ENCODE measurements at regions not wholly inside any gene's neighbourhood (a gene's known extent, or its start where the extent isn't known, plus 50 kb on each side); places are given as distances from the start of the nearest gene placed in this dataset.

DNA sequence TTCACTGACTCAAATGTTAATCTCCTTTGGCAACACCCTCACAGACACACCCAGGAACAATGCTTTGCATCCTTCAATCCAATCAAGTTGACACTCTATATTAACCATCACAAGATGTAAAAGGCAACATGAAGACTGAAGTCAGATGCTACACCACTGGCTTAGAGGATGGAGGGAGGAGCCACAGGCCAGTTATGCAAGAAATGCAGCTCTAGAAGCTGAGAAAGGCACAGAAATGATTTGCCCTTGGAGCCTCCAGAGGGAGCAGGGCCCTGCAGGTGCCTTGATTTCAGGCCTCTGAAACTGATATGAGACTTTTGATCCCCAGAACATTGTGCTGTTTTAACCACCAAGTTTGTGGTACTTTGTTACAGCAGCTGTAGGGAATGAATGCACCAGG lies 276.3 kb downstream of the KCNS3 start:
- TF ChIP-seq INSM2 (tag by site-specific recombination; IDR thresholded peaks at IDR 0.05) = no peak
- no peak for TF ChIP-seq ZNF645 (tag by site-specific recombination; IDR thresholded peaks at IDR 0.05)
- TF ChIP-seq ZNF670 (tag by site-specific recombination; IDR thresholded peaks at IDR 0.05; ENCODE audit: low read depth) = no peak
- TF ChIP-seq SALL2 (tag by site-specific recombination; IDR thresholded peaks at IDR 0.05; ENCODE audit: borderline replicate concordance) = no peak
- TF ChIP-seq, protein P1, sequence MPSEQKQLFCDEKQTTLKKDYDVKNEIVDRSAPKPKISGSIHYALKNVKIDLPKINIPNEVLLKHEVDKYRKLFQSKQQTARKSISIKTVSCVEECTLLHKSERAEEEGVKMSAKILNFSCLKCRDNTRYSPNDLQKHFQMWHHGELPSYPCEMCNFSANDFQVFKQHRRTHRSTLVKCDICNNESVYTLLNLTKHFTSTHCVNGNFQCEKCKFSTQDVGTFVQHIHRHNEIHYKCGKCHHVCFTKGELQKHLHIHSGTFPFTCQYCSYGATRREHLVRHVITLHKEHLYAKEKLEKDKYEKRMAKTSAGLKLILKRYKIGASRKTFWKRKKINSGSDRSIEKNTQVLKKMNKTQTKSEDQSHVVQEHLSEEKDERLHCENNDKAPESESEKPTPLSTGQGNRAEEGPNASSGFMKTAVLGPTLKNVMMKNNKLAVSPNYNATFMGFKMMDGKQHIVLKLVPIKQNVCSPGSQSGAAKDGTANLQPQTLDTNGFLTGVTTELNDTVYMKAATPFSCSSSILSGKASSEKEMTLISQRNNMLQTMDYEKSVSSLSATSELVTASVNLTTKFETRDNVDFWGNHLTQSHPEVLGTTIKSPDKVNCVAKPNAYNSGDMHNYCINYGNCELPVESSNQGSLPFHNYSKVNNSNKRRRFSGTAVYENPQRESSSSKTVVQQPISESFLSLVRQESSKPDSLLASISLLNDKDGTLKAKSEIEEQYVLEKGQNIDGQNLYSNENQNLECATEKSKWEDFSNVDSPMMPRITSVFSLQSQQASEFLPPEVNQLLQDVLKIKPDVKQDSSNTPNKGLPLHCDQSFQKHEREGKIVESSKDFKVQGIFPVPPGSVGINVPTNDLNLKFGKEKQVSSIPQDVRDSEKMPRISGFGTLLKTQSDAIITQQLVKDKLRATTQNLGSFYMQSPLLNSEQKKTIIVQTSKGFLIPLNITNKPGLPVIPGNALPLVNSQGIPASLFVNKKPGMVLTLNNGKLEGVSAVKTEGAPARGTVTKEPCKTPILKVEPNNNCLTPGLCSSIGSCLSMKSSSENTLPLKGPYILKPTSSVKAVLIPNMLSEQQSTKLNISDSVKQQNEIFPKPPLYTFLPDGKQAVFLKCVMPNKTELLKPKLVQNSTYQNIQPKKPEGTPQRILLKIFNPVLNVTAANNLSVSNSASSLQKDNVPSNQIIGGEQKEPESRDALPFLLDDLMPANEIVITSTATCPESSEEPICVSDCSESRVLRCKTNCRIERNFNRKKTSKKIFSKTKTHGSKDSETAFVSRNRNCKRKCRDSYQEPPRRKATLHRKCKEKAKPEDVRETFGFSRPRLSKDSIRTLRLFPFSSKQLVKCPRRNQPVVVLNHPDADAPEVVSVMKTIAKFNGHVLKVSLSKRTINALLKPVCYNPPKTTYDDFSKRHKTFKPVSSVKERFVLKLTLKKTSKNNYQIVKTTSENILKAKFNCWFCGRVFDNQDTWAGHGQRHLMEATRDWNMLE (tag by site-specific recombination; conservative IDR thresholded peaks at IDR 0.05; ENCODE audit: low read depth) = no peak
- TF ChIP-seq GLI4 (tag by site-specific recombination; IDR thresholded peaks at IDR 0.05) = no peak
- TF ChIP-seq, protein P2, sequence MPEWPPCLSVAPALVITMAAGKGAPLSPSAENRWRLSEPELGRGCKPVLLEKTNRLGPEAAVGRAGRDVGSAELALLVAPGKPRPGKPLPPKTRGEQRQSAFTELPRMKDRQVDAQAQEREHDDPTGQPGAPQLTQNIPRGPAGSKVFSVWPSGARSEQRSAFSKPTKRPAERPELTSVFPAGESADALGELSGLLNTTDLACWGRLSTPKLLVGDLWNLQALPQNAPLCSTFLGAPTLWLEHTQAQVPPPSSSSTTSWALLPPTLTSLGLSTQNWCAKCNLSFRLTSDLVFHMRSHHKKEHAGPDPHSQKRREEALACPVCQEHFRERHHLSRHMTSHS (tag by site-specific recombination; IDR thresholded peaks at IDR 0.05) = no peak
- no peak for TF ChIP-seq ZNF133 (tag by site-specific recombination; IDR thresholded peaks at IDR 0.05)
- no peak for TF ChIP-seq RBAK (tag by site-specific recombination; IDR thresholded peaks at IDR 0.05)
- TF ChIP-seq, protein P3, sequence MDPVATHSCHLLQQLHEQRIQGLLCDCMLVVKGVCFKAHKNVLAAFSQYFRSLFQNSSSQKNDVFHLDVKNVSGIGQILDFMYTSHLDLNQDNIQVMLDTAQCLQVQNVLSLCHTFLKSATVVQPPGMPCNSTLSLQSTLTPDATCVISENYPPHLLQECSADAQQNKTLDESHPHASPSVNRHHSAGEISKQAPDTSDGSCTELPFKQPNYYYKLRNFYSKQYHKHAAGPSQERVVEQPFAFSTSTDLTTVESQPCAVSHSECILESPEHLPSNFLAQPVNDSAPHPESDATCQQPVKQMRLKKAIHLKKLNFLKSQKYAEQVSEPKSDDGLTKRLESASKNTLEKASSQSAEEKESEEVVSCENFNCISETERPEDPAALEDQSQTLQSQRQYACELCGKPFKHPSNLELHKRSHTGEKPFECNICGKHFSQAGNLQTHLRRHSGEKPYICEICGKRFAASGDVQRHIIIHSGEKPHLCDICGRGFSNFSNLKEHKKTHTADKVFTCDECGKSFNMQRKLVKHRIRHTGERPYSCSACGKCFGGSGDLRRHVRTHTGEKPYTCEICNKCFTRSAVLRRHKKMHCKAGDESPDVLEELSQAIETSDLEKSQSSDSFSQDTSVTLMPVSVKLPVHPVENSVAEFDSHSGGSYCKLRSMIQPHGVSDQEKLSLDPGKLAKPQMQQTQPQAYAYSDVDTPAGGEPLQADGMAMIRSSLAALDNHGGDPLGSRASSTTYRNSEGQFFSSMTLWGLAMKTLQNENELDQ (tag by site-specific recombination; IDR thresholded peaks at IDR 0.05; ENCODE audit: low read depth) = no peak
- TF ChIP-seq ZNF202 (tag by site-specific recombination; IDR thresholded peaks at IDR 0.05; ENCODE audit: borderline replicate concordance) = no peak
- TF ChIP-seq ZNF610 (tag by site-specific recombination; IDR thresholded peaks at IDR 0.05; ENCODE audit: borderline replicate concordance) = no peak
- no peak for TF ChIP-seq ZNF366 (tag by site-specific recombination; conservative IDR thresholded peaks at IDR 0.05)
- no peak for TF ChIP-seq ZFP41 (tag by site-specific recombination; IDR thresholded peaks at IDR 0.05; ENCODE audit: borderline replicate concordance)
- CTCF ChIA-PET = interaction anchor here (0.8 kb wide), 1 partner anchor 25 kb away, joined by 3 read pairs; no protein-coding TSS in a partner anchor

More for the DNA sequence above, 276.3 kb downstream of the KCNS3 start:
- no peak overlapping the region for H3K4me3 ChIP-seq (ENCODE audit: low read depth, low read length)
- no peaks in the 10 kb centered on the region for H3K36me3 ChIP-seq (ENCODE audit: control insufficient read depth in 2 of 2, insufficient read depth in 1 of 2, low read length in 2 of 2)
- no peaks in the 10 kb centered on the region for H3K9me3 ChIP-seq (ENCODE audit: control insufficient read depth, insufficient read depth, low read depth, low read length)
- H3K27ac ChIP-seq (ENCODE audit: extremely low read depth, low read depth, low read length) = no peak overlapping the region
- POLR2A ChIA-PET = no interaction called here
- peaks cover 12% of the 10 kb centered on the region for H3K4me1 ChIP-seq (ENCODE audit: control insufficient read depth, insufficient read depth, low read length)

All from HEK293 (cell line).